ENCODE measurements at regions not wholly inside any gene's neighbourhood (a gene's known extent, or its start where the extent isn't known, plus 50 kb on each side); places are given as distances from the start of the nearest gene placed in this dataset.

DNA sequence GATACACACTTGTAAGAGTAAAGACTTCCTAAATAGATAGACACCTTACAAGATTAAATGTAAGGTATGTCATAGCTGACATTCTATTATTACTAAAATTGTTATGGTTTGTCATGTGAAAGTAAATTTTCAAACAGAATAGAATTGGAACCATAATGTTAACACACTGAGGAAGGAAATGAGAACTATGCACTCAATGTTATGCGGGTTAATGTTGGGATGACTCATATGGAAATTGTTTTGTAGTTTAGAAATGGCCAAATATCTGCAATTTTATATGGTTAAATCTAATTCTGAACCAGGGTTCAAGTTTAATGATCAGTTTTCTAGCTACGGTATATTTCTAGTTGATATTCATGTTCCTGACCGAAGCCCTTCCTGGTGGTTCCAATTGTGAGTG, 214.2 kb upstream of the ADO start:
- TF ChIP-seq, protein P1, sequence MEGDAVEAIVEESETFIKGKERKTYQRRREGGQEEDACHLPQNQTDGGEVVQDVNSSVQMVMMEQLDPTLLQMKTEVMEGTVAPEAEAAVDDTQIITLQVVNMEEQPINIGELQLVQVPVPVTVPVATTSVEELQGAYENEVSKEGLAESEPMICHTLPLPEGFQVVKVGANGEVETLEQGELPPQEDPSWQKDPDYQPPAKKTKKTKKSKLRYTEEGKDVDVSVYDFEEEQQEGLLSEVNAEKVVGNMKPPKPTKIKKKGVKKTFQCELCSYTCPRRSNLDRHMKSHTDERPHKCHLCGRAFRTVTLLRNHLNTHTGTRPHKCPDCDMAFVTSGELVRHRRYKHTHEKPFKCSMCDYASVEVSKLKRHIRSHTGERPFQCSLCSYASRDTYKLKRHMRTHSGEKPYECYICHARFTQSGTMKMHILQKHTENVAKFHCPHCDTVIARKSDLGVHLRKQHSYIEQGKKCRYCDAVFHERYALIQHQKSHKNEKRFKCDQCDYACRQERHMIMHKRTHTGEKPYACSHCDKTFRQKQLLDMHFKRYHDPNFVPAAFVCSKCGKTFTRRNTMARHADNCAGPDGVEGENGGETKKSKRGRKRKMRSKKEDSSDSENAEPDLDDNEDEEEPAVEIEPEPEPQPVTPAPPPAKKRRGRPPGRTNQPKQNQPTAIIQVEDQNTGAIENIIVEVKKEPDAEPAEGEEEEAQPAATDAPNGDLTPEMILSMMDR (IDR thresholded peaks at IDR 0.05; ENCODE audit: low read length) = no peak
- TF ChIP-seq EZH2 (IDR thresholded peaks at IDR 0.05; ENCODE audit: borderline replicate concordance, low read length) = no peak

Measured in OCI-LY1 (cell line).